ENCODE measurements at regions not wholly inside any gene's neighbourhood (a gene's known extent, or its start where the extent isn't known, plus 50 kb on each side); places are given as distances from the start of the nearest gene placed in this dataset.

- Mint-ChIP-seq H3K4me3 (no peak overlapping the region), H3K36me3 (ENCODE audit: low read depth) (no peaks in the 10 kb centered on the region), H3K27me3 (ENCODE audit: insufficient read depth) (peaks cover 3% of the 10 kb centered on the region), H3K4me1 (no peaks in the 10 kb centered on the region), H3K9me3 (peaks cover 27% of the 10 kb centered on the region), H3K27ac (no peak overlapping the region)
- H3K27ac ChIP-seq (ENCODE audit: low read depth, low read length) = no peak overlapping the region
- H3K9me3 ChIP-seq (ENCODE audit: control insufficient read depth, low read length) = no peaks in the 10 kb centered on the region
- no peak overlapping the region for H3K4me3 ChIP-seq (ENCODE audit: low read length)
- H3K36me3 ChIP-seq (ENCODE audit: control insufficient read depth, insufficient read depth, low read length) = no peaks in the 10 kb centered on the region
- no peaks in the 10 kb centered on the region for H3K4me1 ChIP-seq (ENCODE audit: control insufficient read depth, insufficient read depth, low read length)
- DNase-seq = no peak
- H3K27me3 ChIP-seq (ENCODE audit: control insufficient read depth, insufficient read depth, low read length, poor library complexity, severe bottlenecking) = no peaks in the 10 kb centered on the region
- no peak overlapping the region for H3K9ac ChIP-seq (ENCODE audit: extremely low read depth, low read length, poor library complexity, severe bottlenecking)
- TF ChIP-seq CTCF (conservative IDR thresholded peaks at IDR 0.05) = no peak
- 89% methylated on average over 2 of the region's 2 CpGs; no CpG with 5 or more reads in 1 of the 2 experiments for WGBS, 2 experiments (ENCODE audit: insufficient coverage in 1 of 2, insufficient read length in 1 of 2)
These were observed 92.9 kb upstream of the WDR44 start for GRCh38 chrX:118252967-118253366.

GRCh38 chrX:118254611-118255010 lies 91.3 kb upstream of the WDR44 start:
- Histone ChIP-seq H3K27ac (ENCODE audit: low read depth, low read length) (no peak overlapping the region), H3K9ac (ENCODE audit: extremely low read depth, low read length, poor library complexity, severe bottlenecking) (no peak overlapping the region), H3K4me1 (ENCODE audit: control insufficient read depth, insufficient read depth, low read length) (no peaks in the 10 kb centered on the region), H3K4me3 (ENCODE audit: low read length) (no peak overlapping the region), H3K27me3 (ENCODE audit: control insufficient read depth, insufficient read depth, low read length, poor library complexity, severe bottlenecking) (no peaks in the 10 kb centered on the region), H3K36me3 (ENCODE audit: control insufficient read depth, insufficient read depth, low read length) (no peaks in the 10 kb centered on the region), H3K9me3 (ENCODE audit: control insufficient read depth, low read length) (no peaks in the 10 kb centered on the region)
- Mint-ChIP-seq H3K4me3 (no peak overlapping the region), H3K9me3 (peaks cover 30% of the 10 kb centered on the region), H3K36me3 (ENCODE audit: low read depth) (no peaks in the 10 kb centered on the region), H3K27me3 (ENCODE audit: insufficient read depth) (peaks cover 5% of the 10 kb centered on the region), H3K4me1 (no peaks in the 10 kb centered on the region), H3K27ac (no peak overlapping the region)
- 0% methylated on average over 2 of the region's 2 CpGs; no CpG with 5 or more reads in 1 of the 2 experiments for WGBS, 2 experiments (ENCODE audit: insufficient coverage in 1 of 2, insufficient read length in 1 of 2)
- DNase-seq = peak; percentile 84
- TF ChIP-seq CTCF (conservative IDR thresholded peaks at IDR 0.05) = peak; percentile 81

- TF ChIP-seq CTCF (conservative IDR thresholded peaks at IDR 0.05) = no peak
- H3K4me3 ChIP-seq (ENCODE audit: low read length) = no peak overlapping the region
- no peaks in the 10 kb centered on the region for H3K36me3 ChIP-seq (ENCODE audit: control insufficient read depth, insufficient read depth, low read length)
- no peaks in the 10 kb centered on the region for H3K36me3 Mint-ChIP-seq (ENCODE audit: low read depth)
- peaks cover 35% of the 10 kb centered on the region for H3K9me3 Mint-ChIP-seq
- no peaks in the 10 kb centered on the region for H3K4me1 Mint-ChIP-seq
- H3K27me3 ChIP-seq (ENCODE audit: control insufficient read depth, insufficient read depth, low read length, poor library complexity, severe bottlenecking) = no peaks in the 10 kb centered on the region
- H3K27me3 Mint-ChIP-seq (ENCODE audit: insufficient read depth) = peaks cover 4% of the 10 kb centered on the region
- H3K27ac ChIP-seq (ENCODE audit: low read depth, low read length) = no peak overlapping the region
- no peak overlapping the region for H3K4me3 Mint-ChIP-seq
- H3K27ac Mint-ChIP-seq = no peak overlapping the region
- DNase-seq = no peak
- no peaks in the 10 kb centered on the region for H3K9me3 ChIP-seq (ENCODE audit: control insufficient read depth, low read length)
- H3K4me1 ChIP-seq (ENCODE audit: control insufficient read depth, insufficient read depth, low read length) = no peaks in the 10 kb centered on the region
- H3K9ac ChIP-seq (ENCODE audit: extremely low read depth, low read length, poor library complexity, severe bottlenecking) = no peak overlapping the region
These were observed 90.0 kb upstream of the WDR44 start for GRCh38 chrX:118255921-118256320.

Measured in endodermal cell (in vitro differentiated cells).